Epithelial cell of esophagus (primary cell): ENCODE measurements at regions not wholly inside any gene's neighbourhood (a gene's known extent, or its start where the extent isn't known, plus 50 kb on each side); places are given as distances from the start of the nearest gene placed in this dataset.

Experiments
- DNase-seq: peaks from one replicate; pipeline ENCODE4 v3.0.0; 2010; ENCODE audit warnings: low read depth
- H3K4me3 ChIP-seq: 2 replicates; pipeline ENCODE4 v1.5.1; 2011; ENCODE audit warnings: mild to moderate bottlenecking, low read length, control low read depth
- TF ChIP-seq, protein P1 (sequence below): IDR thresholded peaks from 2 replicates; pipeline ENCODE4 v1.5.1; 2011; ENCODE audit warnings: low read depth, mild to moderate bottlenecking, low read length, control low read depth, inconsistent platforms; ENCODE audit not compliant: insufficient read depth; ENCODE audit errors: missing control alignments

DNA sequence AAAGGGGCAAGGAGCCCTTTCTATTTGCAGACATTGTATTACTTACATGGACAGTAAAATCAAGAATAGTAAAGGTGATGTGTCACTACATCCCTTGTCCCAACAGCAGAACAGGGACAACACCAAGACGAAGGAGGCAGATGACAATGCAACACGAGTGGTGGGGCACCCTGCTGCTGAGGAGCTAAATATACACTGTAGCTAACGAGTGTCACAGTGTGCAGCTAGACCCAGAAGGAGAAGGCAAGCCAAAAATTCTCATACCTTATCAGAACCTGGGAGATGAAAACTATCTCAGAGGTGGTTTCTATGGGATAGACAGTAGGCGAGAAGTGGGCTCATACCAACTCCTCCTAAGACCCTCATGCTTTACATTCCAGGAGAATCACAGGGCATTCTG, 518.4 kb upstream of the LRRTM1 start:
- DNase-seq = no peak
- TF ChIP-seq, protein P1, sequence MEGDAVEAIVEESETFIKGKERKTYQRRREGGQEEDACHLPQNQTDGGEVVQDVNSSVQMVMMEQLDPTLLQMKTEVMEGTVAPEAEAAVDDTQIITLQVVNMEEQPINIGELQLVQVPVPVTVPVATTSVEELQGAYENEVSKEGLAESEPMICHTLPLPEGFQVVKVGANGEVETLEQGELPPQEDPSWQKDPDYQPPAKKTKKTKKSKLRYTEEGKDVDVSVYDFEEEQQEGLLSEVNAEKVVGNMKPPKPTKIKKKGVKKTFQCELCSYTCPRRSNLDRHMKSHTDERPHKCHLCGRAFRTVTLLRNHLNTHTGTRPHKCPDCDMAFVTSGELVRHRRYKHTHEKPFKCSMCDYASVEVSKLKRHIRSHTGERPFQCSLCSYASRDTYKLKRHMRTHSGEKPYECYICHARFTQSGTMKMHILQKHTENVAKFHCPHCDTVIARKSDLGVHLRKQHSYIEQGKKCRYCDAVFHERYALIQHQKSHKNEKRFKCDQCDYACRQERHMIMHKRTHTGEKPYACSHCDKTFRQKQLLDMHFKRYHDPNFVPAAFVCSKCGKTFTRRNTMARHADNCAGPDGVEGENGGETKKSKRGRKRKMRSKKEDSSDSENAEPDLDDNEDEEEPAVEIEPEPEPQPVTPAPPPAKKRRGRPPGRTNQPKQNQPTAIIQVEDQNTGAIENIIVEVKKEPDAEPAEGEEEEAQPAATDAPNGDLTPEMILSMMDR = no peak
- H3K4me3 ChIP-seq = no peak overlapping the region

DNA sequence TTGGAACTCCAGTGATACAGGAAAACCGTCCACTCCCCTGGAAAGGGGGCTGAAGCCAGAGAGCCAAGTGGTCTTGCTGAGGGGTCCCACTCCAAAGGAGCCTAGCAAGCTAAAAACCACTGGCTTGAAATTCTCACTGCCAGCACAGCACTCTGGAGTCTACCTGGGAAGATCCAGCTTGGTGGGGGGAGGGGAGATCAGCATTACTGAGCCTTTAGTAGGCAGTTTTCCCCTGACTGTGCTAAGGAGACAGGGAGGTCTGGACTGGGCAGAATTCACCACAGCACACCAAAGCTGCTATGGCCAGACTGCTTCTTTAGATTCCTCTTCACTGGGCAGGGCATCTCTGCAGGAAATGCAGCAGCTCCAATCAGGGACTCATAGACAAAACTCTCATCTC, 510.7 kb upstream of the LRRTM1 start:
- H3K4me3 ChIP-seq = no peak overlapping the region
- DNase-seq = no peak
- TF ChIP-seq, protein P1 = no peak

DNA sequence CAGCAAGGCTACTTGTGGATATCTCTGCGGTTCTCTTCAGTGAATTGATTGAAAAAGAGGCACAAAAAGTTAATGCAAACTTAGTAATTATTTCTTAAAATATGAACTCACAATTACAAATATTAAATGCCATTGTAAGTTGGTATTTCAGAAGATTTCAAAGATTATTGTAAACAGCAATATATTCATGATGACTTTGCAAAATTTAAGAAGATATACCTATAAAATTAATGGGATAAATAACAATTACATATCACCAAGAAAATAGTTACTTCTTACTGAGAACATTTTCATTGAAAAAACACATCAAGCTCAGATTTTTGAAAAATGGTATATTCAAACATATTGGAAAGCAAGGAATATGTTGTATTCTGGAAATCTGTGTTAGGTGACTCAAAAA, 482.0 kb upstream of the LRRTM1 start:
- DNase-seq = no peak
- TF ChIP-seq, protein P1 = no peak
- H3K4me3 ChIP-seq = no peak overlapping the region

DNA sequence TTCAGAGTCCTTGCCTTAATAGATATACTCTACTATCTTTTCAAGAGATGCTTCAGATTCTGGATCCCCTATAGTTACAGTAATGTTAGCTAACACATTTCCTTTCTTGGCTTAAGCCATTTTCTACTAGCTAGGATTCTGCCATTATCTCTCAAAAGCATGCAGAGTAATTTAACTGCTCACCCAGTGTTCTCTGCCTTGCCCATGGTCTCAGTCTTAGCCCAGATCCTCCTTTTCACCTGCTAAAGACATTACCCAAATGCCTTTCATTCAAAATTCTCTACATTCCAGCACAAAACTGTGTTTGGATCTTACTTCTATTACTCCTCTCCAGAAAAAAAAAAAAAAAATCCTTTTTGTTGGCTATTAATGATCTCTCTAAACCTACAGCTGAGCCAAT, 474.2 kb upstream of the LRRTM1 start:
- H3K4me3 ChIP-seq = no peak overlapping the region
- TF ChIP-seq, protein P1 = no peak
- no peak for DNase-seq

DNA sequence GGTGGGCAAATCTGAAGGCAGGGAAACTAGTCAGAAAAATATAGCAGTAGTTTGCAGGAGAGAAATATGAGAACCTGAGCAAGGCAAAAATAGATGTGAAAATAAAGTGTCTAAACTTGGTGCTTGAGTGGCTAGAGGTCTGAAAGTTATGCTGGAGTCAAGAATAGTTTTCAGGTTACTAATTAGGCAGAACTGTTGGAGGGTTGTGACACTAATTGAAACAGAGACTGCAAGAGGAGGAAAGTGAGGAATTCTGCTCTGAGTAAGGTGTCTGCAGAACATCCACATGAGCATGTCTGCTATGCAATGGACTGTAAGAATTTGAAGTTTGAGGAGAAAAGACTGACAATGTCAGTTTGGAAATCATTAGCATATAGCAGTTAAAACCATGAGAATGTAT, 444.0 kb upstream of the LRRTM1 start:
- DNase-seq = no peak
- TF ChIP-seq, protein P1 = no peak
- no peak overlapping the region for H3K4me3 ChIP-seq

DNA sequence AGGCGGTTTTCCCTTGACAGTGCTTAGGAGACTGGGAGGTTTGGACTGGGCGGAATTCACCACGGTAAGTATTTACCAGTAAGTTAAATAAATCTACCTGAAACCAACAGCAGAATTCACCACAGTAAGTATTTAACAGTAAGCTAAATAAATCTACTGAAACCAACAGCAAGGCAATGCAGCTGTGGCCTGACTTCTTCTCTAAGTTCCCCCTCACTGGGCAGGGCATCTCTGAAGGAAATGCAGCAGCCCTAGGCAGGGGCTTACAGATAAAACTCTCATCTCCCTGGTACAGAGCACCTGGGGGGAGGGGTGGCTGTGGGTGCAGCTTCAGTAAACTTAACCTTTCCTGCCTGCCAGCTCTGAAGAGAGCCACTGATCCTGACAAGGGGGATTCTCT, 432.5 kb upstream of the LRRTM1 start:
- no peak overlapping the region for H3K4me3 ChIP-seq
- no peak for DNase-seq
- TF ChIP-seq, protein P1 = no peak

DNA sequence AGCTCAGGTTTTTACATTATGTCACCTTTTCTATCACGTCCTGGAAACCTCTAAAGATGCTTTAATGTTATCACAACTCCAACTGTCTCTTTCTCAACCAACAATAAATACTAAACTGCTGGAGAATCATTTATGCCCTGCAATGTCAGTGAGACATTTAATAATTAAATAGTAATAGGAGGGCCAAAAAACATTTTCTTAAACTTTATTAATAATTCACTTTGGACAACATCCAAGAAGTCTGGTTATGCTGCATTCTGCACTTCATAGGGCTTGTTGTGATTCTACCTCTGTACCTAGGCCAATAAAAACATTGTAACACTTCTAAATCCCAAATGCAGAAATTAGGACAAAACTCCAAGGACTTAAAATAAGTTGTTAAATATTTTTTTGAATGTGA, 420.4 kb upstream of the LRRTM1 start:
- H3K4me3 ChIP-seq = no peak overlapping the region
- DNase-seq = no peak
- TF ChIP-seq, protein P1 = no peak
